Stimulated activated CD8-positive, alpha-beta memory T cell treated with anti-CD3 and anti-CD28 coated beads, Interleukin-12 subunit alpha, Interleukin-12 subunit beta, amount 100 ng/mL, for 1 hour (primary cell): ENCODE measurements at regions not wholly inside any gene's neighbourhood (a gene's known extent, or its start where the extent isn't known, plus 50 kb on each side); places are given as distances from the start of the nearest gene placed in this dataset.

Experiments
- DNase-seq: peaks from one replicate; pipeline ENCODE4 v3.0.0-alpha.2; 2020; ENCODE audit warnings: low read depth

DNA sequence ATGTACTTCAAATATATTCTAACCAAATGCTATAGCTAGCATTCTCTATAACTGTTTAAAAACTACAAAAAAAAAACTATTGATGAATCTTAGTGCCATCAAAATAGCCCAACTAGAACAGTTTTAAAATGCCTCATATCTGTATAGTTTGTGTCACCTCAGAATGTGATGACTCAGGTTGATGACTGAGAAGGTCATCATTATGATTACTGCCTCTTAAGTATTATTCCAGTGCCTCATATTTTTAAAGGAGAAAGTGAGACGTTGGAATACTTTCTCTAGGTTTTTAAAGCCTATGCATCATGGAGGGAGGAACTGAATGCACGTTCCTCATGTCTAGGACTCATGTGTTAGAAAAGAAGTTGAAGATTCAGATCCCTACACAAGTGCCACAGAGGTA, 88.2 kb downstream of the TMA16 start:
- no peak for DNase-seq

DNA sequence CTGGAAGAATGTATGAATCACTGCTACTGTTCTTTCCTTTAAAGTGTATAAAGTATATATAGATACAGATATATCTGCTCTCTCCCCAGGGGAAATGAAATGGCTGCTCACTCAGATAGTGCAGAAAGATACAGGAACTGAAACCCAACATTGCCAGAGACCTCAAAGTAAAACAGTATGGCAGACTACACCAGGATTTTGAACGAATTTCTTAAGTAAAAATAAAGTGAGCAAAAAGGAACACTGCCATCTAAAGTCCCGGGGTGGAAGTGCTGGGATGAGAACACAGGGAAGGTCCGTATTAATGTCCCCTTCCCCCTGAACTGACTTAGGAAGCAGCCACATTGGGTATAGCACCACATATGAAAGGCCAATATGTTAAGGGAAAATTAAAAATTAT, 93.4 kb downstream of the TMA16 start:
- DNase-seq: no peak

DNA sequence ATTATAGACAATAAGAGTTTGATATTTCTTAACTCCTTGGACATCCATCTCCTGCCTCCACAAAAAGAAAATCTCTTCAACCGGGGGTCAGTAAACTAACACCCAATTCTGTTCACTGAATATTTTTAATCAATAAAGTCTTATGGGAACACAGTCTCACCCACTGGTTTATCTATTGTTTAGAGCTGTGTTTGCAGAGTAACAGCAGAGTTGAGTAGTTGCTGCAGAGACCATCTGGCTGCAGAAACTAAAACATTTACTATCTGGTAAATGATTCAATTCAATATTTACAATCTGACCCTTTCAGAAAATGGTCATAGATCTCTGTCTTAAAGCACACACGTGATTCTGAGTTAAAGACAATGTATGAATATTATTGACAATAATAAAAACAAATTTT, 94.0 kb downstream of the TMA16 start:
- no peak for DNase-seq

DNA sequence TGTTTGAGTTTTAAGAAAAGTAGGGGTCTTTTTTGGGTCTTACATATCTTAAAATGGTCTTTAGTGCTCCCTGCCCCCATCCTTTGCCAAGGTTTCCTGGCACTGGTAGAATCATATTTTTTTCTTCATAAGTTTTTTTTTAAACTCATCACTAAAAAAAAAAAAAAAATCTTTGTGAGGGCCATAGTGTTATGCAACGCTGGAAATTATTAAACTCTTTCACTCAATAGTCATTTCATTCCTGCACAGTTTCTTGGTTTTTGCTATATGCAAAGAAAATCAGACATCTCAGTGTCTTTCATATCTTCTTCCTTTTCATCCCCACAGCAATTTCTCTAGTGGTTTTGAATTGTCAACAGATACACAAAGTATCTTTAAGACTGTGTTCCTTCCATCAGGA, 95.6 kb downstream of the TMA16 start:
- DNase-seq: no peak

DNA sequence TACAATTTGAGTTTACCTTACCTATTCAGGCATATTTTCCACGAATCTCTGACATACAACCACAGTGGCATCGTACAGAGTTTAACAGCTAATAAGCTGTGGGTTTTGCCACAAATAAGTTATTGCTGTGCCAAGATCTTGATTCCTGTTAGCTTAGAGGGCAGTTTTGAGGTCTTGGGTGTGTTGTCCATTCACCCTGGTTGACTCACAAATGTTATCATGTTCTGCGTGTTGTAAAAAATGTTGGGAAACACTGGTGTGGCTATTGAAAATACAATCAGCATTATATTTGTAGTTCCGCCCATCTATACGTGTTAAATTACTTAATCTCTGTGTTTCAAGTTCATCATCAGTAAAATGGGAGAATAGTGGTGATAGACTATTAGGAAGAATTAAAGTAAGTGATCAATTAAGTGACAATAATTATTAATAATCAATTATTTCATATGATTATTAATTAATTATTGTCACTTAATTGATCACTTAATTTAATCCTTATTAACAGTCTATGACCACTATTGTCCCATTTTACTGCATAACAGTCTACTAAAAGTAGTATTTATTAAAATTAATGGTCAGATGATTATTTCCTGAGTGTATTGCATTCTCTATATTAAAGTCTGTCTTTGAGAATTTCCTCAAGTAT, 96.3 kb downstream of the TMA16 start:
- no peak for DNase-seq

DNA sequence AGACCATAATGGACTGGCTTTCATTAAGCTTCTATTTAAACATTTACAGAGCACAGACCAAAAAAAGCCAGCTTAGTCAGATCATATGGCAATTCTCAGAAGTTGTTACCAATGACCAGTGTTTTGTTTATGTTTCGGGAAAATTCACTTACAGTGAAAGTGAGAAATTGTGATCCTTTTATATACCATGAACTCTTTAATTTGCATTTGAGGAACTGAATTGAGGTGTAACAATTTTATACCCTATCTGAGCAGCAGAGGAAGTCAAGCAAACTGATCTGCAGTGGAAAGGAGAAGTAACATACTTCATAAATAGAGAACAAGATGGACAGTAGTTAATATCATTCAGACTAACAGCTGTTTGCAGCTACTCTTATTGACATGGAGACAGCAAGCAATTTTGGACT, 97.1 kb downstream of the TMA16 start:
- no peak for DNase-seq

DNA sequence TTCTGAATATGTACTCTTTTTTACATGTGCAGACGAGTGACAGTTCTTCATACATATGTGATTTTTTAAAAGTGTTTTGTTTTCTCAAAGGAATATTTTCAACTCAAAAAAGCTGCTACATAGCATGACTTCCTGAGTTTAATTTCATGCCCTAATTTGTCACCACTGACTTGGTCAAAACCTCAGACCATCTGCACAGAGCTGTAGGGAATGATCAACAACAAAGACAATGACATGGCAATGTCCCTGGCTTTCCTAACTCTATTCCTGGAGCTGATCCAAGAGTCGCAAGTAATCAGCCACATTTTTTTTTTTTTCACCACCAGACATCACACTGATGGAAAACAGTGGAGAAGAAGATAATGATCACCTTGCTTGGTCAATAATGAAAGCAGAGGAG, 97.7 kb downstream of the TMA16 start:
- DNase-seq: no peak

DNA sequence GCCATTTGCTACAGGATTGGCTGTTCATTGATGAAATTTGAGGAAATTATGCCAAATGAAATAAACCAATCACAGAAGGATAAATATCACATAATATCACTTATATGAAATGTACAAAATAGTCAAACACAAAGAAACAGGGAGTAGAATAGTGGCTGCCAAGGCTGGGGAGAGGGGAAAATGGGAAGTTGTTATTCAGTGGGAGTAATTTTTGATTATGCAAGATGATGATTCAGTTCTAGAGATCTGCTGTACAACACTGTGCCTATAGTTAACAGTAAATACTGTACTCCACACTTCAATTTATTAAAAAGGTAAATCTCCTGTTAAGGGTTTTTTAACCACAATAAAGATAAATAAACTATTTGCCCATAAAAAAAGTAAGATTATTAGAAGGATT, 101.1 kb downstream of the TMA16 start:
- DNase-seq: no peak

DNA sequence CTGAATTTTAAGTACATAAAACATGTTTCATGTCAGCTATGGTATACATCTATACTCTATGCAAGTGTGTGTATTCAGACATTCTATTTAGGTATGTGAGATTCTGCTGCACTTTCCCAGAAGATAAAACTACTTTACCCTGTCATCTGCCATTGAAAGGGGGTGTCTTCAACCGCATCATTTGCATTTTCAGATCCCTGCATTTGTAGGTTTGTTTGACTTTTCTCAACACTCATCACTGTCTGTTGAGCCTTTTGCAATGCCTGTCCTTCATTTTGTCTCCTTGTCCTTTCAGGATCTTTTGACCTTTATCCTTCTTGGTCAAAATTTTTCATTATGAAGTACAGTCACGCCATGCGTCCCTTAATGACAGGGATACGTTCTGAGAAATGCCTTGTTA, 103.5 kb downstream of the TMA16 start:
- no peak for DNase-seq

DNA sequence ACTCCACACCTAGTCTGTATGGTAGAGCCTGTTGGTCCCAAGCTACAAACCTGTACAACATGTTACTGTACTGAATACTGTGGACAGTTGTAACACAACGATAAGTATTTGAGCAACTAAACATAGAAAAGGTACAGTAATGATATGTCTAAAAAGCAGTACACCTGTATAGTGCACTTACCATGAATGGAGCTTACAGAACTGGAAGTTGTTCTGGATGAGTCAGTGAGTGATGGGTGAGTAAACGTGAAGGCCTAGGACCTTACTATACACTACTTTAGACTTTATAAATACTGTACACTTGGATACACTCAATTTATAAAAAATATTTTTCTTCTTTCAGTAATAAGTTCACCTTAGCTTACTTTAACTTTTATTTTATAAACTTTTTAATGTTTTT, 104.0 kb downstream of the TMA16 start:
- no peak for DNase-seq

DNA sequence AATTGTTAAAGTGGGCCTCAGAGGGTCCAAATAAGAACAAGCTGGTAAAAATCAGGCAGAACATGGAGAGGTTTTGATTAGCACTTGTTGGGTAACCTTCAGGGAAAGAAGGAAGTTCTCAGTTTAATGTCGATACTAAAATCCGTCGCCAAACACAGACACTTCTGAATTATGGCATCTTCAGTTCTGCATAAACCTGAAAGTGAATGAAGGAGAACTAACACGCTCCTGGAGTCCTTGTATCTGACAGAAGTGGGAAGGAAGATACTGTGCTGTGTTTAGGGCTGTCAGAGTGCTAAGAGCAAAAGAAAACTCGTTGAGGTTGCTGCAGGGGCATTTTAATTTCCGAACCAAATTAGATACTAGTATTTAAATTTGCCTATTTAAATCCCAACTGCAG, 106.2 kb downstream of the TMA16 start:
- DNase-seq: no peak

DNA sequence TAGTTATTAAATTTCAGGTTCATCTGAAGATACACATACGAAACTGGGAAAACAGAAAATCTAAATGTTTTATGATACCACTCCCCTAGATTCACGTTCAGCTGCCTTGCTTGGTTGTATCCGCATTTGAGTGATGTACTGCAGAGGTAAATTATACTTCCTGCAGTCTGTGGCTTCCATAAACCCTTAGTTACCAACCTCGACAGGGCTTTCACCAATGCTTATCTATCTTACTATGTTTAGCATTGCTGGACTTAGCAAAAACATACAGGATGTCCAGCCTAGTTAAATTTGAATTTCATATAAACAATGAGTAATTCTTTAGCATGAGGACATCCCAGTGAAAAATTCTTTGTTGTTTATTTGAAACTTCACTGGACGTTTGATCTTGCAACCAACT, 108.8 kb downstream of the TMA16 start:
- no peak for DNase-seq

DNA sequence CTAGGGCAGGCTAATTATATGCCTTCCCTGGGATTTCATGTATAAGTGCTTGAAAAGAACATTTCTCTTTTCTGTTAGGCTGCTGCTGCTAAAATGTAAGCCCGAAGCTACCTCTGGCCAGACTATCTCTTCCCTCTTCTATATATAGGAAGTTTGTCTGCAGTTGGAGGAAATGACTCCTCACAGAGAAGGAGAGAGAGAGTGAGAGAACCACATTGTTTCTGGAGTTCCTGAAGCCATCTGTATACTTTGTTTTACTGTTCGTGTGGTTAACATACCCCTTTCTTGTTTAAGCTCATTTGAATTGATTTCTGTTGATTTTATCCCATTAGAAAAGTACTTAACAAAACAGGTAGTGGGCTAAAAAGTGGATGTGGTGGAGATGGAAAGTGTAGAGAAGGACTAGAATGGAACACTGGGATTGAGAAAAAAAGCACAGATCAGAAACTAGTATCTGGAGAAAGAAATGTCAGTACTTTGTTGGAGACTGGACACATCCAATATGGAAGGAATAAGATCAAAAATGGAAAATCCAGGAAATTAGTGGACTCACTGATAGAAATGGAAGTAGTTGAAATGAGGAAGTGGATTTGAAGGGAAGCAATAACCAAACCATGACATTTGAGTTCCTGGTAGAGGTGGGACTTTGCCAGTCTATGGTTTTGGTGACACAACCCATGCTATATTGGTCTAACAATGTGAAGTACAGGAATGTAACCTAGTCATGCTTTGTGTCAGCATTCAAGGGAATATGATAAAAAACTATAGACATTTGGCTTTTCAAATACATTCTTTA, 112.6 kb downstream of the TMA16 start:
- DNase-seq: no peak

DNA sequence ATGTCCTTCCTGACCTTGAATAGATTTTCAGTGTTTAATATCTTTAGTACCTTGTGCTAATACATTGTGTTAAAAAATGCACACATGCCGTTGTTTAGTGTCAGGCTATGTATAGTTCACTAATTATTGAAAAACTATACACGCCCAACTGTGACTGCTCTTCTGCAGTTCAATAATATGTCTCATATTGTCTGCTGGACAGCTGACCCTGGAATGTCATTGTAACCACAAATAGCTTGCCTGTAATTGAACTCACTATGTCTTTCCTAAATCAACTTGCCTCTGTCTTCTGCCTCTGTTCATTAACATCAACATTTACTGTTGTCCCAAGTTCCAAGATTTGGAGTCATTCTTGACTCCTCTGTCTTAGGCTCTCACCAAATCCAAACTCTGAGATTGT, 114.5 kb downstream of the TMA16 start:
- DNase-seq: no peak

DNA sequence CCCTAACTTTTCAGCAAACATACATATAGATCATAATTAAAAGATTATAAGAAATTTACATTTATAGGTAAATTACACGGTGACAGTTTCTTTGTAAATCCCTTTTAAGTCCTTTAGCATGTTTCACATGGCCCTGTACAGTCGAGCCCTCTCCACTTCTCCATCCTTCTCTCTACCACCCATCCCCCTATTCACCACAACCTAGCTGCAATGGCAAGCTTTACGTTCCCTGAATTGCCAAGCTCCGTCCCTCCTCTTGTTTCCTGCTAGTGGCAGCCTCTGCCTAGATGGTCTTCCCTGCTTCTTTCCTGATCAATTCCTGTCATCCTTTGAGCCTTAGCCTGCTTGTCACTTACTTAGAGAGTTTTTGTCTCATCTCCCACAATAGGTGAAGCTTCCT, 116.2 kb downstream of the TMA16 start:
- no peak for DNase-seq

DNA sequence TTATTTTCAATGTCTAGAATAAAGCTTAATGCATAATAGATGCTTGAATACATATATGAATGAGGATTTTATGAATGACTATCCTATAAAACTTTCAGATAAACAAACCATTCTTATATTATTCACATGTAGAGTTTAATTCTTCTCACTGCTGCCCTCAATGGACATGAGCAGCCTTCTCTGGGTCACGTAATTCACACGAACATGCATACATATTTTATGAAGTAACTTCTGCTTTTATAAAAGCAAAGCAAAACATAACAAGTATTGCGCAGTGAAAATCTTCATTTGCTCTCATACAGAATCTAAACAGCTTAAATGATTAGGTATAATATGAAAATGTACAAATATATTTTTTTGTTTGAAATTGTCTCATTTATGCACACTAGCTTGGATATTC, 116.7 kb downstream of the TMA16 start:
- no peak for DNase-seq

DNA sequence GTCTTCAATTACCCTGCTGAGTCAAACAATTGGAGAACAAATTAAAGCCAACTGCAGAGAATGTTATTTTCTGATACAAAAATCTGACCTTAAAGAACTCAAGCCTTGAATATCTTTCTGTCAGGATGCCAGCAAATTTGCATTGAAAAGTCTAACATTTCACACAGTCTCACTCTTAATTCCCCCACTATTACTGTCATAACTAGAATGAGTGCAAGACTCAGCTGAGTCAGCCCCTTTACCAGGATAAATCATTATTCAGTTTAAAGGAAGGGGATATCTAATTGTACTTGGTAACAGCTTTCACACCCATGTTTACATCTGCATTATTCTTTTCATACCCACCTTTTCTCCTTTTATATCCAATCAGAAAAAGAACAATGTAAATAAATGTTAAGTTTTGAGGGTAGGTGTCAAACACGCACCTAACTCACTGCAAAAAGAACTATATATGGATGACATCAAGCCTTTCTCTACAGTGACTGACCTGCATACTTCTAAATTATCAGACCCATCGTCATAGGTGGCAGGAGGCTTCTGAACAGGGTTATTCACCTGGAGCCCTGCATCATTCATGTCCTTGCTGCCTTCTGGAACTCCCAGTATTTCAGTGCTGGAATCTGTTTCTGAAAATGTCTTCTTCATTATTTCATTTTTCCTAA, 117.4 kb downstream of the TMA16 start:
- no peak for DNase-seq

DNA sequence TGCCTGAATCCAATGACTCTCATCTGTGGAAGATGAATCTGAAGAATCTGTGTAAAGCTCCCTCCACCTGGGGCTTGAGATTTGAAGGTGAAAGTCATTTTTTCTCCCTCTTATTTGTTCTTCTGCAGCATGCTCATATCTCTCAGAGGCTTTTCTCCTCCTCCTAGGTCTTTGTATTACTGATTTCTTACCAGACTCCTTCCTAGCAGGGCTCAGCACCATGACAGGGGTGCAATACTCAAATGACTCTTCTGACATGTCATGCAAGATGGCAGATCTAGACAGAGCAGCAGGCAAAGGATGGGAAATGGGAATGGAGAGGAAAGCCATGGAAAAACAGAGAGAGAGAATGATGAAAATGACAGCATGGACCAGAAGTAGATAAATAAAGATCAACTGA, 118.3 kb downstream of the TMA16 start:
- no peak for DNase-seq

DNA sequence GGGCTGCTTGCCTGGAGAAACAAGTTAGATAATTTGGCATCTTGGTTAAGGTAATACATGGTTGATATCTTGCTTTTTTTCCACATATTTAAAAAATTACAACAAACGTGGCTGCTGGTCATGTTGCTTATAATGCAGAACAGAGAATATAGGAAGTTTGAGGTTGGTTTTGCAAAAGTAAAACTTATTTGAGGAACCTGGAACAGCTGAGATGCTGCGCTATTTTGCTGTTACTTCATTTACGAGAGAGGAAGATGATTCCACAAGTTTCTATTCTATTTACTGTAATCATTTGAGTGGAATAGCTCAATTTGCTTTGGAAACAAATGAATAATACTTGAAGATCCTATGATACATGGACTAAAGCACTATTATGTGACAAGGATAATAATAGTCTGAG, 118.9 kb downstream of the TMA16 start:
- no peak for DNase-seq

DNA sequence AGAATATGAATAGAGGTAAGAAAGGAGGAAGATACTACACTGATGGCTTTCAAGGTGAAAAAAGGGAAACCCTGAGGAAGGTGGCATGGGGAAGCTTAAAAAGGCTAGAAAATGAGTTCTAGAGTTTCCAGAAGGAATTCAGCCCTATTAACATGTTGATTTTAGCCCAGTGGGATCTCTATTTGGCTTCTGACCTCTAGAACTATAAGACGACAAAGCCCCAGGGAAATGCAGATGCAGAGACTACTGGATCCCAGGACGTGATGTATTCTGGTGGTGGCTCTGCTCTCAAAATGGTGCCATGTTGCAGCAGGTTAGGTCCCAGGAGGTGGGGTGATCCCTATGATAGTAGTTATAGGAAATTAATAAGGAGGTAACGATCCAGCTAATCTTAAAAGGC, 120.4 kb downstream of the TMA16 start:
- DNase-seq: no peak

DNA sequence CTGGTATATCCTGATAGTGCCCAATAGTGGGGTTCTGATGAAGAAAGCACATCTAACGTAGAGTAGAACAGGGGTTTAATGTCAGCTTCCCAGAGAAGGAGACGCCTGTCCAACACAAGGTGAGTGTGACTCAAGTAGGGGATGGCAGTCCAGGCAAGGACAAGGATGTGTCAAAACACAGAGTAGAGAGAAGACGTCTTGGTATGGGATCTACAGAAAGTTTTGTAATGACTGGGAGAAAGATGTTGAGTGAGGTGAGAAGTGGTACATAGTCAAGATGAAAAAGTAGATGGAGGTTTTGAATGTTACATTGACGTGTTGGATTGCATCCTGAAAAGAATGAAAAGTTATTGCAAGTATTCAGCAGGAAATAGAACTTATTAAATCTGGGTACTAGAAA, 124.4 kb downstream of the TMA16 start:
- DNase-seq: no peak

DNA sequence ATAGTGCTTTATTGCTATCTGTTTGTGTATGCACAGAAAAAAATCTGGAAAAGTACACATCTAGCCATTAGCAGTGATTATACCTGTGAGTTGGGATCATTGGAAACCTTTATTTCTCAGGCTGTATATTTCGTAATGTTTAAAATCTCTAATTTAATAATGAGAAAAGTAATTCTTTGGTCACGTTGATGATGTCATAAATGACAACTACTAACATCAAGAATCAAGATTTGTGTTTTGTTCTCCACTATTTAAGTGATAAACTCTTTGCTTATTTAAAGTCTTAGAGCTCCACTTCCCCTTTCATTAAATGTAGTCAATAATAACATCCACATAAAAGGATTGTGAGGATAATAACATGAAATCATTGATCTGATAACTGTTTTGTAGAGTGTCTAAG, 126.2 kb downstream of the TMA16 start:
- DNase-seq: no peak

DNA sequence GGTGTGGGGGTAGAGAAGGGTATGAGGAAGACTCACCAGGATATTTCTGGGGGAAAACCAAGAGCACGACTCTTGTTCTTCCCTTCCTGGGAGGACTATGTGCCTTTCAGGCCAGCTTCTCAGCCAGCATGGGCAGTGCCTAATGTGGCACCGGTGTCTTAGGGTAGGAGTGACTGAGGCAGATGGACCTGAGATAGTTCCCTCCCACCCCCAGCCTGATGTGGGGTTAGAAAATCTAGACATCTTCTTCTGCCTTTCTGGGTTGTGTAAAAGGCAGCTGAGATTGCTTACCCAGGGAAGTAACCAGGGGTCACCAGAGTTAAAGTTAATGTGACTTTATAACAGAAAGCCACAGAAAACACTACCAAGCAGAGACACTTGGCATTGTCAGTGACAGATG, 127.3 kb downstream of the TMA16 start:
- no peak for DNase-seq
